SKM-1 treated with dmso at 0.1 percent for 144 hours (cell line): ENCODE measurements at regions not wholly inside any gene's neighbourhood (a gene's known extent, or its start where the extent isn't known, plus 50 kb on each side); places are given as distances from the start of the nearest gene placed in this dataset.

ENCODE experiments used
- DNase-seq: peaks from one replicate; lab custom pipeline; 2025; ENCODE audit not compliant: unreplicated experiment; lab: John Stamatoyannopoulos, UW

DNA sequence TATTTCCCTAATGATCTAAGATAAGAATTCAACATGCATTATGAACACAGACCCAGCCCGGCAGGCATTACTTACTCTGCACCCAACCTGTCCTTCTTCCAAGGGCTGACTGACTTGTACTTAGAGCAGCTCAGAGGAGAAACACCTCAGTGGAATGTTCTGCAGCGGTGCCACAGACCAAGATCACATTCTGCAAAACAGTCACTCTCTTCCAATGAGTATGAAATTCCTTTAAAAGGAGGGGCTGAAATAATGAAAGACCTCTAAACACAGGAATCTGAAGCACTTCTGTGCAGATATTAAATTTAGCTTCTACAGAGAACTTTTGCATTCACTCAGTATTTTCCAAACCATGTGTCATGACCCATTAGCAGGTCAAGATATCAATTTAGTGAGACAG is 172.9 kb downstream of the ZDHHC21 start:
- no peak for DNase-seq

DNA sequence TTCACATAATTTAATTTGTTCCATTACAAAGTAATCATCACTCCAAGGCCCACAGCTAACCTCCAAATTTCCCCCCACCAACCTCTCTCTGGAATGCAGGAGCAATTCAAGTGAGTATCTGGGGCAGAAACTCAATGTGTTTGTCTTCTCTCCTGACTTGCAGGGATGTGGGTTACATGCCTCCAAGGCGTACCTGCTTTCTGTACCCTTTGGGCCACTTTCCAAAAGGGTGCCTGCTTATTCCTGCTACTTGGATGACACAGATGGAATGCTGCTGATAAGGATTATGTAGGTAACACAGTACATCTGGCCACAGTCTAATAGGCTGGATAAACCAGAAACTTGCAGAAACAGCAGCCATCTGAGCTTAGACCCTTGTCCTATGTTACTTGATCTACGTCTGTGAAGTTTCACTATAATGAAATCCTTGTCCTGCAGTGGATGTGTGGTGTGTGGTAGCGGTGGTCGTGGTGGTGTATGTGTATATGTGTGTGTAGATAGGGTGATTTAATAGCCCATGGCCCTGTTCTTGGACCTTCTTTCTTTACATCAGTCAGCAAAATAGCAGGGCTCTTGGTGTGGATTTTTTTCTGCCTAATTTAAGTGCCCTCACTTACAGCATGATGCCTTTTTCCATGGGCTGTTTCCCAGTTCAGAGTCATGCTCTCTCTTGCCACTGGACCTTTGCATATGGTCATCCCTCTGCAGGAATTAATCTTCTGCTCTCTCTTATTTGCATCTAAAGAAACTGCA is 175.9 kb downstream of the ZDHHC21 start:
- DNase-seq, result no peak

DNA sequence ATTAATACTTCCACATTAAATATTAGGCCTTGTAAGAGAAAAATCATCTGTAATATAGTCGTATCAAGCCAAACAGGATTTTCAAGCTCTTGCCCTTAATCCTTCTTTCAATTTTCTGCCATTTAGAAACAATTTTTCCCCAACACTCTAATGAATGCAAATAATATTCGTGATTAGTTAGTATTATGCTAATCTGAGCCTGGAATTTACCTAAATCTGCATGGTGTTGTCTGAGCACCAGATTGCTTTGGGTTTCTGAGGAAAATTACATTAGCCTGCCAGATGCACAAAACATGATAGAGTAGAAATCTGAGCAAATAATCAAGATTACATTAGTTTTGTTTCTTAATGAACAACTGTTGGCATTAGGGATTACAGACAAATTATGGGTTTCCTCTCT is 176.6 kb downstream of the ZDHHC21 start:
- no peak for DNase-seq

DNA sequence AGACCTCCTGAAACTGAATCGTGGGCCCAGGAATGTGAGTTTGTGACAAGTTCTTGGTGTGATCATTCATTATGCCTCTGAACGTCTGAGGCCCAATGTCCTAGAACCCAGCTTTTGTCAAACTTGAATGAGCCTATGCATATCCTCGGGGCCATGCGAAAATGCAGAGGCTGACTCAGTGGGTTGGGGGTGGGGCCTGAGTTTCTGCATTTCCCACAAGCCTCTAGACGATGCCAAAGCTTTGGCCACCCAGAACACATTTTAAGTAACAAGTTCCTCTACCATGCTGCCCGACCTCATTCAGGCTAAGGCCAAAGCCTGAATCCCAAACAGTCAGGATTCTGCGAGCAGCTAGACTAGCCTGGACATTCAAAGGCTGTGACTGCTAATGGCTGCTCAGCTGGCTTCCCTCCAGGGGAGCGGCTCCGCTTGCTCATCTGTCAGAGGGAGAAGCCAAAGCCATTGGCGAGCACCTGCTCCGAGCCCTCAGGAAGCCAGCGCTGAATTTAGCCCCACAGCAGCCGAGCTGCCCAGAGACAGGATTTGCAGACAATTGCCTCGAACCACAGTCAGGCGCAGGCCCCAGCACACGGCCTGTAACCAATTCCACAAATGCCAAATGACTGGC is 177.5 kb downstream of the ZDHHC21 start:
- no peak for DNase-seq

DNA sequence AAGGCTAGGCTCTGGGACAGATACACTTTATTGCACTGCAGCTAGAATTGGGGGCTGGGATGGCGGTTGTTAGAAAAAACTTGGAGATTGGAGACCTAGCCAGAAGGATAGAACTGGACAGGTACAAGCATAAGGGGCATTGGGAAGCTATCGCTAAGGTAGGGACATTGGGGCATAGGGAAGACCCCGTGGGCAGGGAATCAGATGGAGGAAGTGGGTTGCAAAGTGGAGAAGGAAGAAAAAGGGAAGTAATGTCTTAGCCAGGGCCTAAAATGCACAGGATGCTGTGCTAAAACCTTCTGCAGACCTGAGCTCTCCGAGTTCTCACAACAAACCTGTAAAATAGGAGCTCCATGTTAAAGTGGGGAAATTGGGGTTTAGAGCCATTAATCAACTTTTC is 178.2 kb downstream of the ZDHHC21 start:
- DNase-seq, result no peak

DNA sequence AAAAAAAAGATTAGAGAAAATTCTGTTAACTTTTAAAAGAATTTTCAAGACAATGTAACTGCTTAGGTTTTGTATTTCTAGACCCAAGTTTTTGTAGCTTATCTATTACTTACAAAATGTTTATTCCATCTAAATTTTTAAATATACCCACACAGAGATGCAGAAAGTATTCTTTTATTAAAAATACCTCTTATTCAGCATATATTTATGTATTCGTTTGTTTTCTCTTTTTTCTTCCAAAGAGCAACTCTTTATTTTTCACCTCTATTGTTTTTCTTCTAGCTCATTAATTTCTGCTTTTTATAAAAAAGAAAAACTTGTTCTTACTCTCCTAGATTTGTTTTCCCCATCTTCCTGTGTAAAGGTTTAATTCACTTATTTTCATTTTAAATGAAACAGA is 180.3 kb downstream of the ZDHHC21 start:
- no peak for DNase-seq

DNA sequence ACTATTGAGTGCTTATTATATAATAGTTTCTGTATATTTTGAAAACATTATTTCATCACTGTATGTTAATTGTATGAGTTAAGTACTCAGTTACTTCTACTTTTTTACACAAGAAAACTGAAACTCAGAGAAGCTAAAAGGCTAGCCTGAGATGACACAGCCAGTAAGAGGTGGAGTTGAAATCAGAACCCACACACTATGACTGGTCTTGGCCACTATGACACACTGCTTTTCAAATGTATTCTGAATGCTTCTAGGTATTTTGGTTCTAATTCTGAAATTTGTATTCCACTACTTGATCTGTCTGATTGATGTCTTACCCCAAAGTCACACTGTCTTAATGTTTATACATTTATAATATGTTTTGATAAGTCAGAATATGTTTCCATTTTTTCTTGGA is 181.8 kb downstream of the ZDHHC21 start:
- no peak for DNase-seq

DNA sequence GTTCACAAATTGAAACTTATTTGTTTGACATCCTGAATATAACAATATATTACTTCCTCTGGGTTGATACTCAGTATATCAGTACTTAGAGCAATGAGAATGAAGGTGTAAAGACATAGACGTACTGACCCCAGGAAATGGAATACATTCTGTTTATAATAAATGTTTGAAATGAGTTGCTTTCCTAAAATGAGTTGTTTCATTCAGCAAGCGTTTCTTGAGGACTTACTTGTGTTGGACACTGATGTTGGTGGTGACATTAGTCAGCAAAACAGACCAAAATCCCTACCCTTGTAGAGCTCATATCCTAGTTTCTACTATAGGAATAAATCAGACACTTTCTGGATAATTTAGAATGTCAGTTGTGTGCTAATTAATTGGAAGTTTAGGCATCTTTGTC is 184.3 kb downstream of the ZDHHC21 start:
- DNase-seq, result no peak

DNA sequence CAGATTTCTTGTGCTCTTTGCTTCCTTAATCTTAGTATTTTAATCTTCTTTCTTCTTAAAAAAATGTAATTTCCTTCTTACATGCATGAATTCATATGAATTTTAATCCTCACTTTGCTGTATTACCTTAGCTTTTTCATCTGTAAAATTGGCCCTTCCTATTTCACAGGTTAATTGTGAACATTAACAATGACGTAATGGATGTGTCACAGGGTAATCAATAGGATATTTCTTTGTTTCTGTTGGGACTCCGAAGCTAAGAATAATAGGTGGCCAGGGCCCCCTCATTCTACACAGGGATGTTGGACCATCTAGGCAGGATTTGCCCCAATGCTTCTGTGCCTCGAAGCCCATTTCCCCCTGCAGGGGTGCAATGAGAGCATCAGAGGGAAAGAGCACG is 187.4 kb upstream of the NFIB start:
- DNase-seq, result no peak

DNA sequence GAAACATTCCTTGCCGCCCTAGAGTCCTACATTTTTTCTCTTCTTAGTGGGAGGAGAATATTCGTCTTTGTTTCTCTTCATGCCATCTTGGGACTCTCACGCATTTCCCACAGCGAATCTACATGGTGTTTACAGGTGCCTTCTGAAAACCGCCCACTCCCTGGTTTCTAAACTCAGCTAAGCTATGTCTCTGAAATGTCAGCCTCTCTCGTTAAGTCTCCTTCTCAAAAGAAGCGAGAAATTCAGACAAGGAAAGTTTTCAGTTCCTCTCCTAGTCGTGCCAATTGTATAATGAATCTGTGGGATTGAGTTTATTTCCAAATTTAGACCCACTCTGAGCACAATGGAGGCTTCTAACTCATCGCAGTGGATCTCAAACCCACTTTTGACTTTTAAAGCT is 186.8 kb upstream of the NFIB start:
- no peak for DNase-seq

DNA sequence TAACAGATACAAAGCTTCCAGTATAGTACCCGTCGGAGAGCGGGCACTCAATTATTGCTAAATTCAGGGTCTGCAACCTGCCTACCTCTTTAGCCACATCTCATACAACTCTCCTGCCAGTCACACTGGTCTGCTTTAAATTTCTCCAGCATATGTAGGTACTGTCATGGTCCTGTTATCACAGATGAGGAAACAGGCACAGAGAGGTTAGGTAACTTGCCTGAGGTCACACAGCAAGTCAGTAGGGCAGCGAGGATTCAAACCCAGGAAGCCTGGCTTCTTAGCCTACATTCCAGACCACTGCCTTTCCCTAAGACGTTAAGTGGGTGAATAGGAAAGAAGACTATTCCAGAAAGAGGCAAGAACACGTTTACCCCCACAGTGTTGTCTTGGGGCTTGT is 186.0 kb upstream of the NFIB start:
- no peak for DNase-seq

DNA sequence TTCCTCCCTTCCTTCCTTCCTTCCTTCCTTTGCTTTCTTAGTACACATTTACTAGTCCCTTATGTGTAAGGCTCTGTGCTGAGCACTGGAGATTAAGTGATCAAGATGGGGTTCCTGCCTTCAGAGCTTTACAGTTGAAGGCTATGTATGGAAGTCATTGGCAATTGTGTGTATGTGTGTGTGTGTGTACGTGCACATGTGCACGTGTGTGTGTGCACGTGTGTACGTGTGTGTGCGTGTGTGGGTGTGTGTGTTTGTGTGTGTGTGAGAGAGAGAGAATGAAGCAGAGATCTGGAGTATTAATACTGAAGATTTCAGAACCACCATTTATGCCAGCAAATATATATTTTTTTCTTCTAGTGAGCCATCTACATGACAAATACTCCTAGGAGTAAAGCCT is 184.9 kb upstream of the NFIB start:
- no peak for DNase-seq

DNA sequence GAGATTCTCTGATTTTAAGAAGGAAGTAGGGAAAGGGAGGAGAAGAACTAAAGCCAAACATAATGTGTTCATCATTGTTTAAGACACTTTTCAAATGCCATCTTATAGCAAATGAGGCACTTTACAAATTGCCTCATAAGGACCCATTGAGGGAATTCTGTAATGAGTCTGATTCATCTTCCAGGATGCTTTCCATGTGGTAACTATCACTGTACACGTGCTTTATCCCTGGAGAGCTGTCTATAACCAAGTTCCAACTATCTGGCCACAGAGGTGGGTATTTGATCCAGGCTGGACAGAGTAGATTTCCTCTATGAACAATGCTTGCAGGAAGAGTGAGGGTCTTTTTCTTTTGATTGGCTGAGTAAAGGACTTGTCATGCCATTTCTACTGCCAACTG is 183.5 kb upstream of the NFIB start:
- no peak for DNase-seq

DNA sequence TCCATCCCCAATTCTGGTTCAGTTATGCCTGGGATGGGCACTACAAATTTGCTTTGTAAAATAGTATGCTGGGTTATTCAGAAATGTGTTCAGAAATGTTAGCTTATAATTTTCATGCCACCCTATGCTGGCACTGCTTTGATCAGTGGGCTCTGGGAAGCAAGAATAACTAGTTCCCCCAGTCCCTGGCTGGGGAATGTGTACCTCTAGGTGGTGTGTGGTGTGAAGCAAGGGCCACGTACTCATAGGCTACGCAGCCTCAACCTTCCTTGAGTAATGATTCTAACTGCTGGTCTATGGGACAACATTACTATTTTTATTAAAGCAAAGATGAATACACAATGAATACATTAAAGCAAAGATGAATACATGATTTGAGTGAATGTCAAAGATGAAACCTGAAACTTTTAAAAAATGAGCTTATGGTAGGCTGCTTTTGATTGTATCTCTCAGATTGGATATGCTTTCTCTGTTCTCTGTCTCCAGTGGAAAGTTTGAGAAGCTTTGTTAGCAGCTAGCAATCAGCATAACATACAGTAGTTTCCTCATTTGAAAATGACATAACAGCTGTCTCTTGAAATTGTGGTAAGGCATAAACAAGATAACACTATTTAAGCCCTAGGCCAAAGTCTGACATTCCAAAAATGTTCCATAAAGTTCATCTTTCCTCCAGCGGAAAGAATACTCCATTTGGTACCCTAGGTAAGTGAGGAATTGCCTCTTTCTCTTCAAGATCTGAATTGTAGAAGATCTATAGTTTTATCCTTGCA is 174.7 kb upstream of the NFIB start:
- no peak for DNase-seq

DNA sequence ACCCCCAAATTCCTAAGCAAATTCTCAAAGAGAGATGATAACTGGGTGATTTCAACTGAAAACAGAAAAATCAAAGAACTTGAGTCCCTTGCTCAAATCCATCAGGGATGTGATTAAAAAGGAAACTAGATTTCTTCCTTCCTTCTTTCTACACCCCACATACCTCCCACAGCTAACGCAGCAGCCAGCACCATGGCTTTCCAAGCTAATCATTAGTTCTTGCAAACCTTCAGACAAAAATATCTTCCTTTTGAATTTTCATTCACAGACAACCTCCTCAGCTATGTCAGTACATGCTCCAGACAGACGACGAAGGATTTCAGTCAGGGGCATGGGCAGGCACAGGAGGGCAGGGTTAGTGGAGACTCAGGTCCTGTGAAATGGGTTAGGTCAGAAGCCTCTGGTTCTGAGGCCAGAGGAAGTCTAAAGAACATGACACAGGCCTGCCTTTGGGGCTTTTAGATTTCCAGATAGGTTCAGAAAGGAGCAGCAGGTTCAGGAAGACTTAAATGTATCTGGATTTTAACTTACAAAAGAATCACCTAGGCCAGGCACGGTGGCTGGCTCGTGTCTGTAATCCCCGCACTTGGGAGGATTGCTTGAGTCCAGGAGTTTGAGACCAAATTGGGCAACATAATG is 173.7 kb upstream of the NFIB start:
- no peak for DNase-seq

DNA sequence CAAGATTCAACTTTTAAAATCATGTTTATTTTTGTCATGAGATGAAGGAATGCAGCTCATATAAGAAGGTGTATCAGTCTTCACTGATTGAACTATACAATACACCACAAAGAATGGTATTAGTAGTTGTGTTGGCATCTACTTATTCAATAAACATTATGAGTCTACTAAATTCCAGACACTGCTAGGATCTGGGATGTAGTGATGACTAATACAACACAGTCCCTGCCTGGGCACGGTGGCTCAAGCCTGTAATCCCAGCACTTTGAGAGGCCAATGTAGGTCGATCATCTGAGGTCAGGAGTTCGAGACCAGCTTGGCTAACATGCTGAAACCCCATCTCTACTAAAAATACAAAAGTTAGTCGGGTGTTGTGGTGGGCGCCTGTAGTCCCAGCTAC is 171.4 kb upstream of the NFIB start:
- DNase-seq, result no peak

DNA sequence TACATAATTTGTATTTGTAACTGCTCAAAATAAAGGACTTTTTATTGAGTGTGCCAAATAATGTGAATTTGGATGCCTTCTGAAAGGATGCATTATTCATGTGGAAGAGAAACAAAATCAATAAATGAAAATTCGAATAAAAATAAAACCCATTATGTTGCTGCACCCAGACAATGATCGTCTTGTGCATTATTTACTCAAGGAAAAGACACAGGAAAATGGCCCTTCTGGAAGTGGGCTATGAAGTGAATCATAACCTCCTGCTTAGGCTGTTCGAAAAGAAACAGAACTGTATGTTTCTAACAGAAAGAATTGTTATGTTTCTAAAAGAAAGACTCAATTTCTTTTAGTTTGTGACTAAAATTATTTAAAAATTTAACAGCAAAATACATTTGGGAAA is 168.9 kb upstream of the NFIB start:
- DNase-seq, result no peak

DNA sequence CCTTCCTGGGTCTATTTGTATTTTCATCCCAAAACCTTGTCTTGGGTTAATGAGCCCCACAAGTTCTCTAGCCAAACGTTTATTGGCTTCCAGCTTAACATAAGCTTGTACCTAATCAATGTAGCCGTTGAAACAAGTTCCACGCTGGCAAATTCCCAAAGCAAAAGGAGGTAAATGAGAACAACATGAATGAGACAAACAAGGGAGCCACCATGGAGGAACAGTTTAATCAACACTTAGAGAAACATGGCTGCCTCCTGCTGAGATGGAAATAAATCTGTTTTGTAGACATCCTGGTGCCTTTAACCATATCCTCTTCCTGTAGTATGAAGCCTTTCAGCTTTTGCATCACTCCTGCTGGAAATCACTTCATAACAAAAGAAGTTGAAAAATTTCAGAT is 166.6 kb upstream of the NFIB start:
- DNase-seq, result no peak

DNA sequence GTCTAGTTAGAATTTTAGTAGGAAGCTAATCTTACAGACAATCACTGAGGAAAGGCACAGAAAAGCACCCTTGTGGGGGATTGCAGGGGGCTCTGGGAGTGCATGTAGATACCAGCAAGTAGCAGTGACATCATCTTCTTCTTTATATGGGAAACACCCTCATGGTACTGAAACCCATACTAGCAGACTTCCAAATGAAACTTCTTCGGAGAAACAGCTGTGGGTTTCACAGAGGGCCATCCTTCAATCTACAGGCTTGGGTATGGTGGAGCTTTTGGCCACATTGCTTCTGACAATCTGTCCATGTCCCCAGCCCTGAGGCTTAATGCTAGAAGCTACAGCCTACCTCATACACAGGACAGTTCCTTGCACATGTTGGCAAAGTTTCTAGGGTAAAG is 165.2 kb upstream of the NFIB start:
- no peak for DNase-seq

DNA sequence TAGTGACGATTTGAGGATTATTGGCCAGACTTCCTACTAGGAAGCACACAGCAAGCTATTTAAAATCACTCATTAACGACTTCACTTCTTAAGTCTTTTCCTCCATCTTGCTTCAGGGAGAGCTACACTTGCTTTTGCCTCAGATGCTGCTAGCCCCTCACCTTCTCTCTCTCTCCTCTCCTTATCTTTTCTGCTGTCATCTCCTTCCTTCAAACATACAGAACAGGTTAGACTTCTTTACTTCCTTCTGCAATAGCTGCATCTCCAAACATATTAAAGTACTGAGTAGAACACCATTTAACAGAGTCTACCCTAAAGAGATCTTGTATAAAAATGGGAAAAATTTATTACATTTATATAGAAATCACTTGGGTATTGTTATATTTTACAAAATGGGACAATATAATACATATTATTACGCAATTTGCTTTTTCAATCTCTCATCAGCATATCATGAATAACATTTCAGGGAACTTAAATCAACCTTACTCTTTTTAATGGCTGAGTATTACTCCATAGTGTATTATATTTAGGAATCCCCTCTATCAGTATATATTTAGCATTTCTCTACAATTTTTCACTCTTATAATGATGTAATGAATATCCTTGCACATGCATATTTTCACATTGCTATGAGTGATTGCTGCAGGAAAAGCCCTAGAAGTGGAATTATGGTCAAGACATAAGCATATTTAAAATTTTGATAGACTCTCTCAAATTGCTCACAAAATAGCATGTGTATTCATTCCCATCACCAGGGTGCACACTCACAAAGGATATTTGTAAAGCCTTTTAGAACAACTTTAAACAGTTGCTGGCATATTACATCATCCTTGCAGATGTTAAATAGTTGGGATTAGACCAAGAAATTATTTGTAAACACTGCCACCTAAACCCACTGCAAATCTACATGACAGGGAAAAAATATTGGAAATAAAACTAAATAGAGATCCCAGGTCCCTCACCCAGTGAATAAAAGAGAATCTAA is 164.5 kb upstream of the NFIB start:
- no peak for DNase-seq

DNA sequence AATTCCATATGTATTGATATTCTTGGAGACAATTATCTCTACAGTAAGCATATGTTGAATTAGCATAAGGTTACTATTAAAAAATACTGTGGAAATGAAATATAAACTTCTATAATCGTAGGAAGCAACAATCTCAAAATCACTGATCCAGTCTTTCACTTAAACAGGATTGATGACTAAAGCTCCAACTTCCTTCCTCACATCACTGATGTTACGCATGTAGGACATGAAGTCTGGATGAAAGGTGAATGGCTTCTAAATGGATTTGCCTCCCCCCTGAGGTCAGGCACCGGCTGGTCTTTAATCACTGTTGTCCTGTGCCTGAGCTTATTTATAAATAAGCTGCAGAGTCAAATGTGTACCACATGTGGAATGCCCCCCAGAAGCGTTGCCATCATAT is 157.1 kb upstream of the NFIB start:
- no peak for DNase-seq
